Astrocyte of the spinal cord (primary cell): ENCODE measurements at regions not wholly inside any gene's neighbourhood (a gene's known extent, or its start where the extent isn't known, plus 50 kb on each side); places are given as distances from the start of the nearest gene placed in this dataset.

ENCODE experiments used
- DNase-seq: peaks from one replicate; pipeline ENCODE4 v3.0.0; 2011; ENCODE audit warnings: low read depth, low spot score
- H3K4me3 ChIP-seq: 2 replicates; pipeline ENCODE4 v1.5.1; 2011; ENCODE audit warnings: low read depth, mild to moderate bottlenecking, low read length, moderate library complexity
- in situ Hi-C: cut with HindIII; loops from 2 replicates; pipeline ENCODE4 v1.10.0; 2017; ENCODE audit warnings: low sequenced_read_pairs
- TF ChIP-seq, protein P1 (sequence below): IDR thresholded peaks from 2 replicates; pipeline ENCODE4 v1.5.1; 2012; ENCODE audit warnings: low read depth, mild to moderate bottlenecking, low read length, inconsistent platforms

DNA sequence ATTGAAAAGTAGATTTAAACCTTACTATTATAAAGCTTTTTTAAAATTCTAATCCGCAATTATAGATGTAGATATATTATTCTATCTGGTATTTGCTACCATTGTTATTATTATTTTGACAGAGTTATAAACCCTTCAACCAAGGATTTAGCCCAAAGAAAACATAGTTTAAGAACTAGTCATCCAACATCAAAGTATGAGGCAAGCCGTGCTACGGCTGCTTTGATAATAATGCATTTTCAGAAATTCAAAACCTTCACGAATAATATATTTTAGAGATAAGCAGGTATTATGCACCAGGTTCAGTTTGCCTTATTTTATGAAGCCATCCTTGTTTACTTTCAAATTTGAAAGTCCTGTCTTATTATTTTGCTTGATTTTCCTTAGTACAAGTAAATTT is 1501.7 kb downstream of the RAPGEF2 start:
- H3K4me3 ChIP-seq = no peak overlapping the region
- in situ Hi-C loops = no loop called here
- TF ChIP-seq, protein P1, sequence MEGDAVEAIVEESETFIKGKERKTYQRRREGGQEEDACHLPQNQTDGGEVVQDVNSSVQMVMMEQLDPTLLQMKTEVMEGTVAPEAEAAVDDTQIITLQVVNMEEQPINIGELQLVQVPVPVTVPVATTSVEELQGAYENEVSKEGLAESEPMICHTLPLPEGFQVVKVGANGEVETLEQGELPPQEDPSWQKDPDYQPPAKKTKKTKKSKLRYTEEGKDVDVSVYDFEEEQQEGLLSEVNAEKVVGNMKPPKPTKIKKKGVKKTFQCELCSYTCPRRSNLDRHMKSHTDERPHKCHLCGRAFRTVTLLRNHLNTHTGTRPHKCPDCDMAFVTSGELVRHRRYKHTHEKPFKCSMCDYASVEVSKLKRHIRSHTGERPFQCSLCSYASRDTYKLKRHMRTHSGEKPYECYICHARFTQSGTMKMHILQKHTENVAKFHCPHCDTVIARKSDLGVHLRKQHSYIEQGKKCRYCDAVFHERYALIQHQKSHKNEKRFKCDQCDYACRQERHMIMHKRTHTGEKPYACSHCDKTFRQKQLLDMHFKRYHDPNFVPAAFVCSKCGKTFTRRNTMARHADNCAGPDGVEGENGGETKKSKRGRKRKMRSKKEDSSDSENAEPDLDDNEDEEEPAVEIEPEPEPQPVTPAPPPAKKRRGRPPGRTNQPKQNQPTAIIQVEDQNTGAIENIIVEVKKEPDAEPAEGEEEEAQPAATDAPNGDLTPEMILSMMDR = no peak
- DNase-seq = no peak

DNA sequence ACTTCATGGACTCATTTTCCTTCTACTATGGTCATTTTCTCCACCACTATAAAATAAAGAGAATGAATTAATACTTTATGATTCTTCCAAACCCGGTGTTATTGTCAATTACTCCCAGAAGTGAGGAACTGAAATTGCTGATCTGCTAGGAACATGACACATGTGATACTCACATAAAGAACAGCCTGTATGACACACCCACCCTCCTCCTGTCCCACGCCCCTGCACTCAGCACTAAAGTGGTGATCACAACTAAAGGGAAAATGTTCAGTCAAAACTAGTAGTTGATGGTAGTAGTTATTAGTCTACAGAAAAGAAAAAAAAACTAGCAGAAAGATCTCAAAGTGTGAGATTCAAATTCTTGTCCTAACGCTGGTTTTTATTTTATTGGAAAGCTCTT is 1508.3 kb downstream of the RAPGEF2 start:
- TF ChIP-seq, protein P1 = no peak
- in situ Hi-C loops = no loop called here
- H3K4me3 ChIP-seq = no peak overlapping the region
- DNase-seq = no peak

DNA sequence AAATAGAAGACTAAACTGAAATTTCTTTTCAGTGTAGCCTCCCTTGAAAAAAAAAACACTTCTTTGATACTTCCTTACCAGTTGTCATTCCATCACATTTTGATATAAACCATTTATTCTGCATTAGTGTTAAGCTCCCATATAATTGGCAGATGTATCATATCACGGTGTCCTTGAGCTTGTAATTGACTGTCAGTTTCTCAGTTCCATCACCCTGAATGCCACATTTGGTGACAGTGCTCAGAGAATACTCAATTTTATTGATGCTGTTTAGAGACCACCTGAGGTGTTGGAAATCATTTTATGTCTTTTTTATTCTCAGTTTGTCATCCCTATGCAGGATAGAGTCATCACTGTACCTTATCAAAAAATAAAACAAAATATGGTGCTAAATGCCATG is 1528.2 kb downstream of the RAPGEF2 start:
- in situ Hi-C loops = no loop called here
- no peak overlapping the region for H3K4me3 ChIP-seq
- TF ChIP-seq, protein P1 = no peak
- no peak for DNase-seq

DNA sequence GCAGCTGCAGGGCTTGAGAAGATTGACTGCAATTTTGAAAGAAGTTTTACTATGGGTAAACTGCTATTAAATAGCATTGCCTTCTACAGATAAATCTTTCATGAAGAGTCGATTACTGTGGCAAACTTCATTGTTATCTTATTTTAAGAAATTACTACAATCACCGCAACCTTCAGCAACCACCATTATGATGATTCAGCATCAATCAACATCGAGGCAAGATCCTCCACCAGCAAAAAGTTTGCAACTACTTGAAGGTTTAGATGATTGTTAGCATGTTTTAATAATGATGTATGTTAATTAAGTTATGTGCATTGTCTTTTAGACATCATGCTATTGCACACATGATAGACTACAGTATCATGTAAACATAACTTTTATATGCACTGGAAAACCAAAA is 1511.0 kb downstream of the FSTL5 start:
- TF ChIP-seq, protein P1 = no peak
- in situ Hi-C loops = no loop called here
- no peak for DNase-seq
- no peak overlapping the region for H3K4me3 ChIP-seq

DNA sequence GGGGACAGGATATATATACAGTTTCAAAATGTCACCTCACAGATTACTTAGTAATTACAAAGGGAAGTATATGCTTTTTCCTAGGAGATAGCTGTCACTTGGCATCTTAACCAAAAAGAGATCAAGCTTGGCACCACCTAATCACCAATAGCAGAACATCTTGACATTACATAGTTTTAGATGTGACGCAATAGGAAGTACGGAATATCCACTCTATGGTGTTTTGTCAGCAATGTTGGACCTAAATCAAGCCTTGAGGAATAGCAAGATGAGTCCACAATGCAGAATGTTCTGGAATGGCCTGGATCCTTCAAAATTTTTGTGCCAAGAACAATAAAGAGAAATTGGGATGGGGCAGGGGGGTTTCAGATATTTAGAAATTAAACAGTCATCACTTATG is 1488.2 kb downstream of the FSTL5 start:
- DNase-seq = no peak
- no peak overlapping the region for H3K4me3 ChIP-seq
- TF ChIP-seq, protein P1 = no peak
- in situ Hi-C loops = no loop called here

DNA sequence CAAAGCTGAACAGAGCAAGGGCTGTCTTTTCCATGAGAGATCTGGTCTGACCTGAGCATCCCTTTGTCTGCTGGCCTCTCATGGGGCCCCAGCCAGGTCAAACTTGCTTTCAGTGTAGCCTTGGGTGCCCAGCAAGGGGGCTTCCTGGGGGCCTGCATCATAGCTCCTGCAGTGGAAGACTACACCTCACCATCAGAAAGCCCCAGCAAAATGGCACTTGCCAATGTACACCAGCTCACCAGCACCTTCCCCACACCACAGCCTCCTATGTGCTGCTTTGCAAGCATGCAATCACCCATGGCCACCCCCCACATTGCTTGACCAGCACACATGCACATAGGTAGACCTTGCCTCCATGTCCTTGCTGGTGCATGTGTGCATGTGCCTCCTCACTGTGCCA is 1478.1 kb downstream of the FSTL5 start:
- H3K4me3 ChIP-seq = no peak overlapping the region
- TF ChIP-seq, protein P1 = no peak
- in situ Hi-C loops = no loop called here
- DNase-seq = no peak

DNA sequence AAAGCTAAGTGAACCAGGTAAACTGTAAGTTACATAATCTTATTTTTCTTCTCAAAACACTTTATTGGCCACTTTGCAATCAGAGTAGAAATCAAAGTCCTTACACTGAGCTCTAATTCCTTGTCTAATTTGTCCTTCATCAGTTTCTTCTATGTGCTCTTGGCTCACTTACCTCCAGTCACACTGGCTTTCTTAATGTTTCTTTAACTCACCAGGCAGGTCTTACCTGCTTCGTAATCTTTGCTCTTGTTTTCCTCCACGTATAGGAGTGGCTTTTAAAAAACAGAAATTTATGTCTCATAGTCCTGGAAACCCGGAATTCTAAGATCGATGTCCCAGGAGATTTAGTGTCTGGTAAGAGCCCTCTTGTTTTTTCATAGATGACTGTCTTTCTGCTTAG is 1462.1 kb downstream of the FSTL5 start:
- TF ChIP-seq, protein P1 = no peak
- H3K4me3 ChIP-seq = no peak overlapping the region
- in situ Hi-C loops = no loop called here
- no peak for DNase-seq
